SK-N-DZ (cell line): ENCODE measurements at regions not wholly inside any gene's neighbourhood (a gene's known extent, or its start where the extent isn't known, plus 50 kb on each side); places are given as distances from the start of the nearest gene placed in this dataset.

Experiments used
- DNase-seq: peaks from one replicate; pipeline ENCODE4 v3.0.0-alpha.2; 2015; ENCODE audit warnings: low spot score

GRCh38 chr2:134141598-134142340 lies 112.1 kb upstream of the MGAT5 start:
- no peak for DNase-seq

- no peak for DNase-seq
These were observed 111.5 kb upstream of the MGAT5 start for GRCh38 chr2:134142341-134142738.

GRCh38 chr2:134142903-134143302 lies 111.0 kb upstream of the MGAT5 start:
- DNase-seq = no peak

- no peak for DNase-seq
These were observed 110.3 kb upstream of the MGAT5 start for GRCh38 chr2:134143568-134143967.

- no peak for DNase-seq
These were observed 109.7 kb upstream of the MGAT5 start for GRCh38 chr2:134144081-134144596.

- DNase-seq = no peak
These were observed 109.2 kb upstream of the MGAT5 start for GRCh38 chr2:134144651-134145050.

- DNase-seq = no peak
These were observed 108.4 kb upstream of the MGAT5 start for GRCh38 chr2:134145519-134145918.

- no peak for DNase-seq
These were observed 107.7 kb upstream of the MGAT5 start for GRCh38 chr2:134146161-134146560.

- DNase-seq = no peak
These were observed 107.3 kb upstream of the MGAT5 start for GRCh38 chr2:134146620-134147019.

GRCh38 chr2:134148172-134148571 lies 105.7 kb upstream of the MGAT5 start:
- no peak for DNase-seq

GRCh38 chr2:134148843-134149472 lies 104.9 kb upstream of the MGAT5 start:
- no peak for DNase-seq

- no peak for DNase-seq
These were observed 104.0 kb upstream of the MGAT5 start for GRCh38 chr2:134149904-134150303.

- DNase-seq = no peak
These were observed 103.1 kb upstream of the MGAT5 start for GRCh38 chr2:134150760-134151159.

- DNase-seq = no peak
These were observed 101.5 kb upstream of the MGAT5 start for GRCh38 chr2:134152045-134153010.

GRCh38 chr2:134153294-134153880 lies 100.5 kb upstream of the MGAT5 start:
- no peak for DNase-seq

GRCh38 chr2:134154246-134154645 lies 99.6 kb upstream of the MGAT5 start:
- no peak for DNase-seq

- DNase-seq = no peak
These were observed 98.7 kb upstream of the MGAT5 start for GRCh38 chr2:134155134-134155533.

- DNase-seq = no peak
These were observed 95.6 kb upstream of the MGAT5 start for GRCh38 chr2:134158295-134158694.

- DNase-seq = no peak
These were observed 92.7 kb upstream of the MGAT5 start for GRCh38 chr2:134161170-134161547.

- no peak for DNase-seq
These were observed 90.5 kb upstream of the MGAT5 start for GRCh38 chr2:134163336-134163735.

- no peak for DNase-seq
These were observed 89.6 kb upstream of the MGAT5 start for GRCh38 chr2:134164306-134164705.

GRCh38 chr2:134167015-134167414 lies 86.9 kb upstream of the MGAT5 start:
- DNase-seq = no peak
